ENCODE measurements at regions not wholly inside any gene's neighbourhood (a gene's known extent, or its start where the extent isn't known, plus 50 kb on each side); places are given as distances from the start of the nearest gene placed in this dataset.

GRCh38 chr18:25710981-25711380 is 359.0 kb upstream of the ZNF521 start:
- TF ChIP-seq CTCF (conservative IDR thresholded peaks at IDR 0.05; ENCODE audit: low read depth, low read length) = no peak
- no peak for TF ChIP-seq EZH2 (IDR thresholded peaks at IDR 0.05; ENCODE audit: low read length, unreplicated experiment)
